ENCODE measurements at regions not wholly inside any gene's neighbourhood (a gene's known extent, or its start where the extent isn't known, plus 50 kb on each side); places are given as distances from the start of the nearest gene placed in this dataset.

DNA sequence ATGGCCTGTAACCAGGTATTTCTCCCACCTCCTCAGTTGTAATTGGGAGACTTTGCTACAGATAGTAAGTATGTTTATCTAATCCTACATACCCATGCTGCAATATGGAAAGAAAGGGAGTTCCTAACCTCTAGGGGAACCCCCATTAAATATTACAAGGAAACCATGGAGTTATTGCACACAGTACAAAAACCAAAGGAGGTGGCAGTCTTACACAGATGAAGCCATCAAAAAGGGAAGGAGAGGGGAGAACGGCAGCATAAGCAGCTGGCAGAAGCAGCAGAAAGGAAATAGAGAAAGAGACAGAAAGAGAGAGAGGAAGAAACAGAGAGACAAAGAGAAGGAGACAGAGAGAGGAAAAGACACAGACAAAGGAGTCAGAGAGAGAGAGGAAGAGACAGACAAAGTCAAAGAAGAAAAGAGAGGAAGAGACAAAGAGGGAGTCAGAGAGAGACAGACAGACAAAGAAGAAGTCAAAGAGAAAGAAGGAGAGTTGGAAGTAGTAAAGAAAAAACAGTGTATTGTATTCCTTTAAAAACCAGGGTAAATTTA, 142.9 kb downstream of the FASLG start:
- no peak for DNase-seq (ENCODE audit: low read depth)

GRCh38 chr1:172809750-172810149, 150.8 kb downstream of the FASLG start:
- no peak for DNase-seq (ENCODE audit: low read depth)

- DNase-seq (ENCODE audit: low read depth) = no peak
Measured at GRCh38 chr1:172810480-172811175, 151.7 kb downstream of the FASLG start.

DNA sequence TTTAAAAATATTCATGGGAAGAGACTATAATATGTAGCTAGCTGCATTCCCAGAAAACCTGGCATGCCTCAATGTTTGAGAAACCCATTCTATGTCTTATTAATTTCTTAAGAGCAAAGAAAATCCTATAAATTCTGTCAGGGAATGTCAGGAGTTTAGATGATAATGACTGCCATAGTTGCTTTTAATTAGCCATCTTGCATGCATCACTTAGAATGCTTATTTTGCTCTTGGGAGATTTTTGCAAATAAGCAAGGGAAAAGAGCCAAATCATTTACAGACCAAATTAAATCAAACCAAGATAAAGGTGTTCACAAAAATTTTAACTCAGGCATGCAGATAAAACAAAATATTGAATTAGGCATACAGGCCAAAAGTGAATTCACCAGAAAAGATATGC, 152.8 kb downstream of the FASLG start:
- no peak for DNase-seq (ENCODE audit: low read depth)

DNA sequence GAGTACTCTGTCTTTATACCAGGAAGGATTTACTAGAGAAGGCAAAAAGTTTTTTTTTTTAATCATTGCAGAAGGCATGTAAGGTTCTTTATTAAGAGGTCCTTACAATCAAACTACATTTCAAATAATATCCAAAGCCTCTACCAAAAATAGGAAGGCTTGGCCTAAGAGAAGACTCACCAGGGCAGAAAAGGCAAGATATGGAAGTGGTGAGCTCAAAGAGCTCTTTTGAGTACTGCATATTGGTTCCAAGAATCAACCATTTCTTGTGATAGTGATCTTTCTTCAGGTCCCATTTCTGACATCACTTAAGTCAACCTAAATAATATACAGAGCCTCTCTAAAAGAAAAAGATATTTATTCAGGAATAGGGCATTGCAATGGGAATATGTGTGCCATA, 153.2 kb downstream of the FASLG start:
- no peak for DNase-seq (ENCODE audit: low read depth)

- no peak for DNase-seq (ENCODE audit: low read depth)
Measured at GRCh38 chr1:172813330-172813729, 154.4 kb downstream of the FASLG start.

DNA sequence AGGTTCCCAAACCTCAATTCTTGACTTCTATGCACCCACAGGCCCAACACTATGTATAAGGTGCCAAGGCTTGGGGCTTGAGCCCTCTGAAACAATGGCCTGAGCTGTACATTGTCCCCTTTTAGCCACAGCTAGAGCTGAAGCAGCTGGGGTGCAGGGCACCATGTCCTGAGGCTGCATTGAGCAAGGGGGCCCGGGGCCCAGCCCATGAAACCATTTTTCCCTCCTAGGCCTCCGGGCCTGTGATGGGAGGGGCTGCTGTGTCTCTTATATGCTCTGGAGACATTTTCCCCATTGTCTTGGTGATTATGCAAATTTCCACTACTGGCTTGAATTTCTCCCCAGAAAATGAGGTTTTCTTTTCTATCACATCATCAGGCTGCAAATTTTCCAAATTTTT, 155.5 kb downstream of the FASLG start:
- no peak for DNase-seq (ENCODE audit: low read depth)

DNA sequence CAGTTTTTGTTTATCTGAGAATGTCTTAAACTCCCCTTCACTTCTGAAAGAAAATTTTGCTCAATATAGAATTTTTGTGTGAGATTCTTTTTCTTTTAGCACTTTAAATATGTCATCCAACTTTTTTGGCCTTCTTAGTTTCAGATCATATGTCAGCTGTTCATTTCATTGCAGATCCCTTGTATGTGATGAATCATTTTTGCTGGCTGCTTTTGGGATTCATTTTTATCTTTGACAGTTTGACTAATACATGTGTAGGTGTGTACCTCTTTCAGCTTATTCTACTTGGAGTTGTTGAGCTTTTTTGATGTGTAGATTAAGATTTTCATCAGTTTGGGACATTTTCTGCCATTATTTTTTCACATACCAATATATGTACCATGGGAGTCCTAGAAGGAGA, 156.8 kb downstream of the FASLG start:
- DNase-seq (ENCODE audit: low read depth) = peak; percentile 43

DNA sequence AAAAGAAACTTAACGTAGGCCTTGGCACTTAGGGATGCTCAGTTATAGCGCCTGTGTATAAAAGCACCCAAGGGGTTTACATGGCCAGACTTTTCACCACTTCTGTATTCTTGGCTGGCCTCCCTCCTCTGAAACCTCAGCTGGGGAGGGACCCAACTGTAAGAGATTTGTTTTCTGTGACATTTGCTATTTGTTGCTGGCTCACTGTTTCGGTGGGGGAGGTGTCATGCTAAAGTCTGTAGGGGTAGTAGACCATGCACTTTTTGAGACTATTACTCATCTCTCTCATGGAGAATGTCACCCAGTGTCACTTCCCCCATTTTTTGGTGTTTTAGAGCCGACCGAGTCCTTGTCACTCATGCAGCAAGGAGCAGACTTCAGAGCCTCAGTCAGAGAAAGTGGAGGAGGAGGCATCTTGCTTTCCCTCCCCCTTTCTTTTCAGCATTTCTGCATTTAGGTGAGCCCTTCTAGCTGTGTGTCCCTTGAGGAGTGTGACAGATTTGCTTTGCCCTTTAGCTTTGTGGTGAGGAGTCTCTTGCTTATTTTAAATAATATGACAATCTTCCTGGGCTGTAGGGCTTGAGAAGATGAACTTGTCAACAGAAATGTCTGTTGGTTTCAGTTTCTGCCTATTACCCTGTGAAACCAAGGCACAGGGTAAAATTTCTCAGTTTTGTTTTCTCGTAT, 160.1 kb downstream of the FASLG start:
- DNase-seq (ENCODE audit: low read depth) = no peak

DNA sequence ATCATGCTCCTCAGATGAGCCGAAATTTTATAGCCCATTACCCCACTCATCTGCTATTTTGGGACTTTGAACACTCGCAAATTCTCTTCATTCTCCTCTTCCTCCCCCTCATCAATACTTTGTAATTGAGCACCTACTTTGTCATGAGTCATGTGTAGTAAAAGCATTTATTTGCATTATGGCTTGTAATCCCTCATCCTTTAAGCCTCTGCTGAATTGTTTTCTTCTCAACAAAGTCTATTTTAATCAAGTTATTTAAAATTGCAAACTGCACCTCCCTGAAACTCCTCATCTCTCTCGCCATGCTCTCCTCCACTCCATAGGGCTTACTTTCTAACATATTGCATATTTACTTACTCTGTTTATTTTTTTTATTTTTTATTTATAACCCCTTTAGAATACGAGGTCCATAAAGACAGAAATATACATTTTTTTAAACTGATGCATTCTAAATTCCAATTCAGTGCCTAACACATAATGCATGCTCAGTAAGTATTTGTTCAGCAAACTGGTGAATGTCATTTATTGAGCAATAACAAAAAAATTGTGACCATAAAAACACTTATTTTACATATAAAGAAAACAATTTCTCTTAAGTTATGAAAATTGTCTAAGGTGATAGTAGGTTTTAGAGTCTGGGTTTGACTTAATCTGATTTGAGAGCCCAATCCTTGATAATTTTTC, 161.7 kb downstream of the FASLG start:
- DNase-seq (ENCODE audit: low read depth) = peak; percentile 14

GRCh38 chr1:172821609-172822274, 162.8 kb downstream of the FASLG start:
- DNase-seq (ENCODE audit: low read depth) = peak; percentile 96

GRCh38 chr1:172822886-172823285, 164.0 kb downstream of the FASLG start:
- no peak for DNase-seq (ENCODE audit: low read depth)

- DNase-seq (ENCODE audit: low read depth) = peak; percentile 41
Measured at GRCh38 chr1:172823534-172823933, 164.6 kb downstream of the FASLG start.

DNA sequence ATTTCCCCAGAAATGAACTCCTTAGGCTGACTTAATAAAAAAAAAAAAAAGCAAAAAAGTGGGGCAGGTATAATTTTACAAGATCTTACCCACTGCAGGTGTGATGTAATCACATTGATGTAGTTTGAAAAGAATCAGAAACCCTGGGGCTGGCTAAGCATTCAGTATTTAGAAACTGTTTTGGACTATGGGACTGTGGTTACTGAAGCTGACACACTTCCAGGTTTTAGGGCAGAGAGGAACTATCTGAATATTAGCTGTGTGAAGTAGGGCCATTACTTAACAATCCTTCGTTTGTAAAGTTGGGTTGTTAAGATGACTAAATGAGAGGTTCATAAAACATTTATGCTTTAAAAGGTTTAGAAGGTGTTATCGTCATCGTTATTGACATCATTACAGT, 165.3 kb downstream of the FASLG start:
- DNase-seq (ENCODE audit: low read depth) = peak; percentile 16

GRCh38 chr1:172826096-172826741, 167.3 kb downstream of the FASLG start:
- peak; percentile 92 for DNase-seq (ENCODE audit: low read depth)

GRCh38 chr1:172827301-172827700, 168.4 kb downstream of the FASLG start:
- peak; percentile 28 for DNase-seq (ENCODE audit: low read depth)

DNA sequence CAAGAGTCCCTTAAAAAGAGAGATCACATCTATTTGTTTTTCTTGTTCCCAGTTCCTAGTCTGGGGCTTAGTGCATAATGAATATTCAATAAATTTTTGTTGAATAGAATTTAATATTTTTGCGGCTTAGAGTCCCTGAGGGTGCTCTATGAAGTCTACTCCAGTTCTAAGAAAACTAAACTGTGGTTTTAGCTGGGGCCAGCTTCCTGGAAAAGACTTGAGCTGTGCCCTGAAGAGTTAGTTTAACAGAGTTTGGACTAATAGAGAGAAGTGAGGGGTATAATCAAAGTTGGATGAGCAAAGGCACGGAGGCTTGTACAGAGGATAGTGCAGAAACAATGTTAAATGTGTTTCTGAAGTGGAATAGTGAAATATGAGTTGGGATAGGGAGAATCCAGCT, 168.9 kb downstream of the FASLG start:
- no peak for DNase-seq (ENCODE audit: low read depth)

DNA sequence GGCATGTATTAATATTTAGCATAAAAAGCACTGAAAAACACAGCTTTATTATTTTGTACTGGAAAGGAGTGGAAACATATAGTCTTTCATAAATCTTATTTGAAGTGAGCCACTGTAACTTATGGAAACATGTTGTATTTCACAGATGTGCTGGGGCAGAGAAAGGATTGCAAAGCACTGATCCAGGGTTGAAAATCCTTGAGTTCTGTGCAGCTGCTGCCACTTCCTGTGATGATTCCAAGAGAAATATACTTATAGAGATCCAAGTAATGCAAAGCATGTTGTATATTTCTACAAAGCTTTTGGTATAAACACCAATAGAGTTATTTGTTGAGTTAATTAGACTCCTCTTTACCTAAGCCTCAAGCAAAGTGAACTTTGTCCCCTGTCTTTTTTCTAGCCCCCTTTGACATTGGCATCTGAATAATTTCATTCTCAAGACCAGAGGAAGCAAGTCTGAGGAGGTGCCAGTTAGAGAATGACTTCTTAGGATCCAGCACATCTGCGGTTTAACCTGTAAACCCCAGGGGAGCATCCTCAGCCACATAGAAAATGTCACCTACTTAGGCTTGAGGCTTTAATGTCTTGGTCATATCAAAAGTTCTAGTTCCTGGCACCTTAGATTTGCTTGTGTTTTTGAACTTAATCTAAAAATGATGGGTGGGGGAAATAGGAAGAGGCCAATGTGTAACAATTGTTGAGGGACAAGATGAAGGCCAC, 173.3 kb downstream of the FASLG start:
- no peak for DNase-seq (ENCODE audit: low read depth)

DNA sequence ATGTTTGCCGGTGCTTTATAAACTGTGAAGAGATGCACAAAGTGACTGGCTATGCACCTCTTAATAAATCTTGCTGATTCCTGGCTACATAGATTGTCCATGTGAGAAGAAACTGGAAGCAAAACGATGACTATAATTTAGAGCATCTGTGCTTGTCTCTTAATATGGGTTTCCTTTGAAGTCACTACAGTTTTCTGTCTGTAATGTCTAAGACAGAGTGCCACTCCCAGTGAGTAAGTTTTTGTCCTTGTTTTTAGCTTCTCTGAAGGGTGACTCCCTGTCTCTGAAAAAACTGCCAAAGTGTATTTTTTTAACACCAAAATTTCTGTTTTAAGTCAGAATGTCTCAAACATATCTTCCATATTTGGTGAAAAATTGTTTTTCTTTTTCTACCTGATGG, 175.1 kb downstream of the FASLG start:
- DNase-seq (ENCODE audit: low read depth) = no peak

GRCh38 chr1:172834609-172835008, 175.7 kb downstream of the FASLG start:
- no peak for DNase-seq (ENCODE audit: low read depth)

DNA sequence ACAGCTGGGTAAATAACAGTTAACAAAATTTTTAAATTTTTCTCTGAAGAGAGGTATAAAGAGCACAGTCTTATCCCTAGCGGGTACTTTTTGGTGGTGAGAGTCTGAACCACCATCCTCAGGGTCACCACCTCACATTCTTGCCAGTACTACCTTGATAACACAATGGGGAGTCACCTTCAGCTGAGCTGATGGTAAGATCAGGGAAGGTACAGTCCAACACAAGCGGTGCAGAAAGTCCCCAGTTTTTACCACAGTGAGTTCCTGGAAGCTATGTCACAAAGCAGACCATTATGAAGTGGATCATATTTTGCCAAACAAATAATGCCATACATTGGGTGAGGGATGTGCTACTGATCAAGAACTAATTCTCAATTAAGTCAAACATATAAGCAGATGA, 176.9 kb downstream of the FASLG start:
- DNase-seq (ENCODE audit: low read depth) = no peak
